ENCODE measurements at regions not wholly inside any gene's neighbourhood (a gene's known extent, or its start where the extent isn't known, plus 50 kb on each side); places are given as distances from the start of the nearest gene placed in this dataset.

- Histone ChIP-seq H3K36me3 (no peaks in the 10 kb centered on the region), H3K9me3 (peaks cover 0 to 8% (median 0%) of the 10 kb centered on the region in 3 donors), H3K4me1 (no peaks in the 10 kb centered on the region), H3K27ac (no peak overlapping the region), H3K4me3 (no peak overlapping the region), H3K27me3 (peaks cover 7% of the 10 kb centered on the region)
- 85 to 86% methylated on average over 2 to 3 of the region's 3 CpGs for WGBS, 2 donors (ENCODE audit: low coverage in 1 of 2)
- ATAC-seq, result no peak
- TF ChIP-seq EP300 (IDR thresholded peaks at IDR 0.05) (no peak), POLR2A (IDR thresholded peaks at IDR 0.05) (no peak)
Observed at GRCh38 chr15:85972805-85973540, 106.7 kb upstream of the AGBL1 start.

GRCh38 chr15:85973584-85974347 lies 105.9 kb upstream of the AGBL1 start:
- peaks cover 14% of the 10 kb centered on the region for H3K27me3 ChIP-seq
- H3K4me3 ChIP-seq, result no peak overlapping the region
- H3K27ac ChIP-seq, result no peak overlapping the region
- WGBS, 2 donors (ENCODE audit: low coverage in 1 of 2), result 54 to 83% methylated on average over 2 to 3 of the region's 8 CpGs
- H3K4me1 ChIP-seq, result no peaks in the 10 kb centered on the region
- no peak for TF ChIP-seq EP300 (IDR thresholded peaks at IDR 0.05)
- no peak for TF ChIP-seq CTCF (IDR thresholded peaks at IDR 0.05)
- no peak for TF ChIP-seq POLR2AphosphoS5 (IDR thresholded peaks at IDR 0.05)
- no peak for TF ChIP-seq POLR2A (IDR thresholded peaks at IDR 0.05)
- peaks cover 0 to 8% (median 0%) of the 10 kb centered on the region in 3 donors for H3K9me3 ChIP-seq
- H3K36me3 ChIP-seq, result no peaks in the 10 kb centered on the region
- ATAC-seq, result no peak

- 23 to 43% methylated on average over 3 of the region's 3 CpGs for WGBS, 2 donors (ENCODE audit: low coverage in 1 of 2)
- Histone ChIP-seq H3K4me3 (no peak overlapping the region), H3K36me3 (no peaks in the 10 kb centered on the region), H3K27ac (no peak overlapping the region), H3K9me3 (peaks cover 0 to 8% (median 0%) of the 10 kb centered on the region in 3 donors), H3K4me1 (no peaks in the 10 kb centered on the region), H3K27me3 (peaks cover 17% of the 10 kb centered on the region)
- no peak for TF ChIP-seq EP300 (IDR thresholded peaks at IDR 0.05)
- no peak for TF ChIP-seq CTCF (IDR thresholded peaks at IDR 0.05)
- TF ChIP-seq POLR2AphosphoS5 (IDR thresholded peaks at IDR 0.05), result no peak
- no peak for TF ChIP-seq POLR2A (IDR thresholded peaks at IDR 0.05)
- no peak for ATAC-seq
Observed at GRCh38 chr15:85974348-85974705, 105.3 kb upstream of the AGBL1 start.

- ATAC-seq, result no peak
- Histone ChIP-seq H3K9me3 (peaks cover 0 to 8% (median 0%) of the 10 kb centered on the region in 3 donors), H3K4me3 (no peak overlapping the region), H3K36me3 (no peaks in the 10 kb centered on the region), H3K27ac (no peak overlapping the region), H3K4me1 (no peaks in the 10 kb centered on the region), H3K27me3 (peaks cover 19% of the 10 kb centered on the region)
- 65 to 68% methylated on average over 3 of the region's 3 CpGs for whole genome bisulfite sequencing, 2 donors (ENCODE audit: low coverage in 1 of 2)
- TF ChIP-seq CTCF (IDR thresholded peaks at IDR 0.05) (no peak), POLR2AphosphoS5 (IDR thresholded peaks at IDR 0.05) (no peak), EP300 (IDR thresholded peaks at IDR 0.05) (no peak)
Observed at GRCh38 chr15:85974742-85975141, 104.9 kb upstream of the AGBL1 start.

GRCh38 chr15:85976102-85976501 lies 103.6 kb upstream of the AGBL1 start:
- no peak for ATAC-seq
- TF ChIP-seq POLR2AphosphoS5 (IDR thresholded peaks at IDR 0.05) (no peak), CTCF (IDR thresholded peaks at IDR 0.05) (no peak), POLR2A (IDR thresholded peaks at IDR 0.05) (no peak), EP300 (IDR thresholded peaks at IDR 0.05) (no peak)
- H3K4me1 ChIP-seq, result no peaks in the 10 kb centered on the region
- no peaks in the 10 kb centered on the region for H3K36me3 ChIP-seq
- no peak overlapping the region for H3K27ac ChIP-seq
- H3K4me3 ChIP-seq, result no peak overlapping the region
- peaks cover 0 to 8% (median 0%) of the 10 kb centered on the region in 3 donors for H3K9me3 ChIP-seq
- WGBS, 2 donors (ENCODE audit: low coverage in 1 of 2), result 80 to 89% methylated on average over 1 to 3 of the region's 3 CpGs
- H3K27me3 ChIP-seq, result peaks cover 19% of the 10 kb centered on the region
